Thoracic aorta (tissue), 2 donors: ENCODE measurements at regions not wholly inside any gene's neighbourhood (a gene's known extent, or its start where the extent isn't known, plus 50 kb on each side); places are given as distances from the start of the nearest gene placed in this dataset.

Experiments
- ATAC-seq: fragments of 150-250 bp; one replicate; pipeline ENCODE4 v1.8.0; 2017; ENCODE audit warnings: low read depth; ENCODE audit not compliant: insufficient number of reproducible peaks, low FRiP score
- DNase-seq: peaks from one replicate; pipeline ENCODE4 v3.0.0-alpha.2; 2020; ENCODE audit warnings: low spot score
- H3K27ac ChIP-seq, 2 donors: fragments of 200-600 bp; sonication (generic); 1 replicate in 1 of 2; 2 replicates in 1 of 2; pipeline ENCODE4 v1.5.1; 2016; ENCODE audit warnings: mild to moderate bottlenecking in 2 of 2, moderate library complexity in 2 of 2
- H3K27me3 ChIP-seq: fragments of 200-600 bp; sonication (generic); replicated peaks from 2 replicates; pipeline ENCODE4 v1.6.0; 2016; ENCODE audit warnings: mild to moderate bottlenecking; ENCODE audit not compliant: insufficient read depth
- H3K36me3 ChIP-seq: fragments of 200-600 bp; sonication (generic); one replicate; pipeline ENCODE4 v1.5.1; 2016
- H3K4me1 ChIP-seq, 2 donors: fragments of 200-600 bp; sonication (generic); 1 replicate in 1 of 2; 2 replicates in 1 of 2; pipeline versions ENCODE4 v1.5.1 to v1.6.0; 2016; ENCODE audit warnings: low read depth in 2 of 2, mild to moderate bottlenecking in 1 of 2; ENCODE audit not compliant: control insufficient read depth in 1 of 2
- H3K4me3 ChIP-seq: fragments of 200-600 bp; sonication (generic); 2 replicates; pipeline ENCODE4 v1.5.1; 2016; ENCODE audit warnings: mild to moderate bottlenecking
- H3K9me3 ChIP-seq: fragments of 200-600 bp; sonication (generic); 2 replicates; pipeline ENCODE4 v1.5.1; 2016
- TF ChIP-seq, protein P1 (sequence below): fragments of 200-600 bp; sonication (generic); IDR thresholded peaks from one replicate; pipeline ENCODE4 v1.5.1; 2019; ENCODE audit warnings: antibody characterized with exemption

DNA sequence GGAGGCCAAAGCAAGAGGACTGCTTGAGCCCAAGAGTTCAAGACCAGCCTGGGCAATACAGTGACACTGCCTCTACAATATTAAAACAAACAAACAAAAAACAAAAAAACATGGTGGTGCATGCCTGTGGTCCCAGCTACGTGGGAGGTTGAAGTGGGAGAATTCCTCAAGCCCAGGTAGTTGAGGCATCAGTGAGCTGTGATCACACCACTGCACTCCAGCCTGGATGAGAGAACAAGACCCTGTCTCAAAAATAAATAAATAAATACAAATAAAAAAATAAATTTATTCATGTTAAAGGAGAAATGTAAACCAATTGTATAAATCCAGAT is 200.6 kb downstream of the BCHE start:
- TF ChIP-seq, protein P1, sequence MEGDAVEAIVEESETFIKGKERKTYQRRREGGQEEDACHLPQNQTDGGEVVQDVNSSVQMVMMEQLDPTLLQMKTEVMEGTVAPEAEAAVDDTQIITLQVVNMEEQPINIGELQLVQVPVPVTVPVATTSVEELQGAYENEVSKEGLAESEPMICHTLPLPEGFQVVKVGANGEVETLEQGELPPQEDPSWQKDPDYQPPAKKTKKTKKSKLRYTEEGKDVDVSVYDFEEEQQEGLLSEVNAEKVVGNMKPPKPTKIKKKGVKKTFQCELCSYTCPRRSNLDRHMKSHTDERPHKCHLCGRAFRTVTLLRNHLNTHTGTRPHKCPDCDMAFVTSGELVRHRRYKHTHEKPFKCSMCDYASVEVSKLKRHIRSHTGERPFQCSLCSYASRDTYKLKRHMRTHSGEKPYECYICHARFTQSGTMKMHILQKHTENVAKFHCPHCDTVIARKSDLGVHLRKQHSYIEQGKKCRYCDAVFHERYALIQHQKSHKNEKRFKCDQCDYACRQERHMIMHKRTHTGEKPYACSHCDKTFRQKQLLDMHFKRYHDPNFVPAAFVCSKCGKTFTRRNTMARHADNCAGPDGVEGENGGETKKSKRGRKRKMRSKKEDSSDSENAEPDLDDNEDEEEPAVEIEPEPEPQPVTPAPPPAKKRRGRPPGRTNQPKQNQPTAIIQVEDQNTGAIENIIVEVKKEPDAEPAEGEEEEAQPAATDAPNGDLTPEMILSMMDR, result no peak
- Histone ChIP-seq H3K27ac (no peak overlapping the region), H3K36me3 (no peaks in the 10 kb centered on the region), H3K27me3 (no peaks in the 10 kb centered on the region), H3K9me3 (no peaks in the 10 kb centered on the region), H3K4me1 (no peaks in the 10 kb centered on the region), H3K4me3 (no peak overlapping the region)
- DNase-seq, result no peak
- ATAC-seq, result no peak

DNA sequence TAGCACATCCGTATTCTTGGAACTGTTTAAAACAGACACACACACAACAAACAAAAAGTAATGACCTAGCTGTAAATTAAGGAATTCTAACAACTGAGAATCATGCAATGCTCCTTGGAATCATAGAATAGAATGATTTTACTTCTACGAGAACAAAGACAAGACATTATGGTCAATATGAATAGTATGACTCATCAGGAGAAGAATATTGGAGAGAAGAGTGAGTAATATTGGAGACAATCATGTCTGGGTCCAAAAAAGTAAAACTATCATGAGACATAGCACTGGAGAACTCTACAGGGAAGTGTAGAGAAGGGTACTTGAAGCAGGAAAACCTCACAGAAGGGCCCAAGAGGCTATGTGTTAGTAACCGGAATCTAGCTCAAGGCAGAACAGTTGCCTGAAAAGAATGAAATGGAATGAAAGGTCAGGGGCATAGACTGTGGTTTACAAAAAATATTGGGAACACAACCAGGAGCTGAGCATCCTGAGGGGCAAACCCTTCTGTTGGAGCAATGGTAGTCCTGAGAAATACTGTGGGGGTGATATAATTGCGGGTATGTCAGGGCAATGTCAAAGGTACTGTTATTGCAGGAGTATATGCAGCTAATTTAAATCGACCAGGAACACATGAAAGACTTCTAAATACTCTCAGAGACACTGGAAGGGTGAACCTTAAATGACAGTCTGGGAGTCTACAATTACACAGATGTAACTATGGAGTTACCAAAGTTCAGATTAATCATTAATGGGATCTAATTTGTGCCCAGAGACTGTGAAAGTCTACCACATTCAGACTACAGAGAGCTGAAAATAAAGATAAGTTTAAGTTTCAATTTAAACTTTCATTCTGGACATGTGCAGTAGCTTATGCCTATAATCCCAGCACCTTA is 201.2 kb downstream of the BCHE start:
- no peak overlapping the region for H3K4me3 ChIP-seq
- H3K36me3 ChIP-seq, result no peaks in the 10 kb centered on the region
- ATAC-seq (no peak), DNase-seq (no peak)
- no peaks in the 10 kb centered on the region for H3K4me1 ChIP-seq
- TF ChIP-seq, protein P1, result no peak
- H3K27ac ChIP-seq, result no peak overlapping the region
- H3K9me3 ChIP-seq, result no peaks in the 10 kb centered on the region
- no peaks in the 10 kb centered on the region for H3K27me3 ChIP-seq

DNA sequence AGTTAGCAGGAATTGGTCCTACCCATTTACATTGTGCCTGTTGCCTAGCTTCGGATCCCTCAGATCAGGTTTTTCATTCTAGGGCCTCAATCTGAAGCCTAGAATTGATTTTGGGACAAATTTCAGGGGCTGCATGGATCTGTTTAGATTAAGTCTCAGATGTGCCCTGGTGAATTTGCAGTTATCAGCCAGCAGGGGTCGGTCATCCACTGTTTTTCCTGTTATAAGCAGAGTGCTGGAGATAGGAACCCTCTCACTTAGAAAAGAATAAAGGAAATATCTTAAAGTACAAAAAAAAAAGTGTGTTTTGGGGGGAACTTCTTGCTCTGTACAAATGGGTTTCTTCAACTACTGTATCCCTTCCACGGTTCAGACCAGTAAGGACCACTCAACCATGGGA is 212.5 kb downstream of the BCHE start:
- DNase-seq (no peak), ATAC-seq (no peak)
- no peaks in the 10 kb centered on the region for H3K27me3 ChIP-seq
- H3K4me1 ChIP-seq, result no peaks in the 10 kb centered on the region
- TF ChIP-seq, protein P1, result no peak
- no peak overlapping the region for H3K27ac ChIP-seq
- H3K4me3 ChIP-seq, result no peak overlapping the region
- no peaks in the 10 kb centered on the region for H3K9me3 ChIP-seq
- no peaks in the 10 kb centered on the region for H3K36me3 ChIP-seq

DNA sequence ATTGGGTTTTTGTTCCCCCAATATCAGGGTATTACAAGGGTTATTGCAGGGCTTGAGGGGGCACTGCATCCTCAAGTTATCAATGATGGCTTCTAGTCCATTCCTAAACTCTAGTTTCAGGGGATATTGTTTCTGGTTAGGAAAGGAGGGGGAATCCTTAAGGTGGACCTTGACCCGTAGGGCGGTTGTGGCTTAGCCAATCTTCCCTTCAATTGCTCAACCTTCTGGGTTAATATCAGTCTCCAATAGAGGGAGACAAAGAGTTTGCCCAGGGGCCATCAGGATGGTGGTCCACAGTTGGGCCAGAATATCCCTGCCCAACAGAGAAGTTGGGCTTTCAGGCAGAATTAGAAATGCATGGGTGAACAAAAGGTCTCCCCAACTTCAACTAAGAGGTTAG is 214.9 kb downstream of the BCHE start:
- ATAC-seq (no peak), DNase-seq (no peak)
- Histone ChIP-seq H3K27me3 (no peaks in the 10 kb centered on the region), H3K9me3 (no peaks in the 10 kb centered on the region), H3K27ac (no peak overlapping the region), H3K4me3 (no peak overlapping the region), H3K4me1 (no peaks in the 10 kb centered on the region), H3K36me3 (no peaks in the 10 kb centered on the region)
- TF ChIP-seq, protein P1, result no peak

DNA sequence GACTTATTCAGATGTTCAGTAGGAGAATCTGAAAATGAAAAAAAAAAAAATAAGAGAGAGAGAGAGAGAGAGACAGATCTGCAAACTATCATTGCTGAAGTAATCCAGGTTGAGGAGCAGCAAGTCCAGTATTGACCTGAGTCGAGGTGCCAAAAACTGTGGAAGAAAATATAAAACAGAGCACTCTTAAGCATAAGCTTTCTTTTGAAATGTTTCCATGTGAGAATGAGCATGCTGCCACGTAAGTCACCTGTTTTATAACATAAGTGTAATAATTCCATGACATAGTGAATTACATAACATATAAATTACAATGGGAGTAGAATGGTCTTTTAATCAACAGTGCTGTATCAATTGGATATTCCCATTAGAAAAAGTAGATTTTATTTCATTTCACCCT is 218.2 kb downstream of the BCHE start:
- Histone ChIP-seq H3K4me3 (no peak overlapping the region), H3K9me3 (no peaks in the 10 kb centered on the region), H3K27me3 (no peaks in the 10 kb centered on the region), H3K36me3 (no peaks in the 10 kb centered on the region), H3K27ac (no peak overlapping the region), H3K4me1 (no peaks in the 10 kb centered on the region)
- DNase-seq, result no peak
- TF ChIP-seq, protein P1, result no peak
- no peak for ATAC-seq
